ENCODE measurements at regions not wholly inside any gene's neighbourhood (a gene's known extent, or its start where the extent isn't known, plus 50 kb on each side); places are given as distances from the start of the nearest gene placed in this dataset.
A peak's percentile ranks its signal among the peaks of the same experiment; 100 is the strongest.

DNA sequence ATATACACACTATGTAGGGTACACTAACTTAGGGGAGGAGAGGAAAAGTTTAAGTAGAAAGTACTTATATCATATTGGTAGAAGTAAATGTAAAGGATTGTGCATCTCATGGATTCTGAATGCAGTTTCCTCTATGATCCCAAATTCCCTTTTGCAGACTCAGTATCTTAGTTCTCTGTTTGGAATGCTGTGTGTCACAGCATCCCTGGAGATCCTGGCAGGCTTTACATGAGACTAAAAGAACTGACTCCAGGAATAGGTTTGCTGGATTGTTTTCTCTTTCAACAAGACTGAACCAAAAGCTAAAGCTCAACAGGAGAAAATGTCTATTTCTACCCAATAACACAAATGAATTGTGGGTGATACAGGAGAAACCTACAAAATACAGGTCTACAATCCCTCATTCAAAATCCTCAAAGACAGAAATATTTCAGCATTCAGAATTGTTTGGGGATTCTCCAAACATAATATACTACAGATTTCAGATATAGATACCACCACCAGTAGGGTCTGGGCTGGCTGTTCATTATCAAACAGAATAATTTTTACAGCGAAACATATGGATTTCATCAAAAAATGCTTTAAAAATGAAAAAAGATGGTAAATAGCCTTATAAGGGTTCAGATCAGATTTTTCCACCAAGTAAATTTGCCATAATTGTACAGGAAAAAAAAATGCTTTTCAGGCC lies 324.7 kb upstream of the GRAMD2B start:
- peak; percentile 76 for DNase-seq (ENCODE audit: low read depth)
- no peak for TF ChIP-seq CTCF (conservative IDR thresholded peaks at IDR 0.05; ENCODE audit: control insufficient read depth, insufficient read depth, low read depth, low read length)
- H3K4me3 ChIP-seq (ENCODE audit: control insufficient read depth, low read depth, low read length) = no peak overlapping the region

GRCh38 chr5:126099077-126099476 lies 324.1 kb upstream of the GRAMD2B start:
- no peak for TF ChIP-seq CTCF (conservative IDR thresholded peaks at IDR 0.05; ENCODE audit: control insufficient read depth, insufficient read depth, low read depth, low read length)
- no peak for DNase-seq (ENCODE audit: low read depth)
- no peak overlapping the region for H3K4me3 ChIP-seq (ENCODE audit: control insufficient read depth, low read depth, low read length)

DNA sequence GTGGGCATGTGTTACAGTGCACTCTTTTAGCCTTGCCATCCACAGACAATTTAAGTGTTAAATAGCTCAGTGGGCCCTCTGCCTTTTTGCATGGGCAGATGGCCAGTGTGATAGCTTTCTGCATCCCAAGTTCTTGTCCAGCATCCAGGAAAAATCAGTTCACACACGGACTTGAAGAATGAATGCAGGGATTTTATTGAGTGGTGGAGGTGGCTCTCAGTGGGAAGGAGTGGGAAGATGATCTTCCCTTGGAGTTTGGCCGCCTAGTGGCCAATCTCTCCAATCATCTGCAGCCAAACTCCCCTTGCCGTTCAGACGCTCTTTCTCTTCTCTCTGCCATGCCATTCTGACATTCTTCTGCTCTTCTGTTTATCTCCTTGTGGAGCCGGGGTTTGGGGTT lies 322.4 kb upstream of the GRAMD2B start:
- no peak overlapping the region for H3K4me3 ChIP-seq (ENCODE audit: control insufficient read depth, low read depth, low read length)
- DNase-seq (ENCODE audit: low read depth) = peak; percentile 33
- TF ChIP-seq CTCF (conservative IDR thresholded peaks at IDR 0.05; ENCODE audit: control insufficient read depth, insufficient read depth, low read depth, low read length) = peak; percentile 52

- no peak overlapping the region for H3K4me3 ChIP-seq (ENCODE audit: control insufficient read depth, low read depth, low read length)
- DNase-seq (ENCODE audit: low read depth) = no peak
- TF ChIP-seq CTCF (conservative IDR thresholded peaks at IDR 0.05; ENCODE audit: control insufficient read depth, insufficient read depth, low read depth, low read length) = no peak
These were observed 321.3 kb upstream of the GRAMD2B start for GRCh38 chr5:126101901-126102300.

GRCh38 chr5:126103050-126103449 lies 320.2 kb upstream of the GRAMD2B start:
- no peak overlapping the region for H3K4me3 ChIP-seq (ENCODE audit: control insufficient read depth, low read depth, low read length)
- no peak for TF ChIP-seq CTCF (conservative IDR thresholded peaks at IDR 0.05; ENCODE audit: control insufficient read depth, insufficient read depth, low read depth, low read length)
- DNase-seq (ENCODE audit: low read depth) = no peak

GRCh38 chr5:126103868-126104267 lies 319.3 kb upstream of the GRAMD2B start:
- DNase-seq (ENCODE audit: low read depth) = no peak
- no peak overlapping the region for H3K4me3 ChIP-seq (ENCODE audit: control insufficient read depth, low read depth, low read length)
- no peak for TF ChIP-seq CTCF (conservative IDR thresholded peaks at IDR 0.05; ENCODE audit: control insufficient read depth, insufficient read depth, low read depth, low read length)

GRCh38 chr5:126104341-126104740 lies 318.9 kb upstream of the GRAMD2B start:
- no peak for TF ChIP-seq CTCF (conservative IDR thresholded peaks at IDR 0.05; ENCODE audit: control insufficient read depth, insufficient read depth, low read depth, low read length)
- DNase-seq (ENCODE audit: low read depth) = no peak
- H3K4me3 ChIP-seq (ENCODE audit: control insufficient read depth, low read depth, low read length) = no peak overlapping the region

Data from fibroblast of mammary gland (primary cell).